ENCODE measurements at regions not wholly inside any gene's neighbourhood (a gene's known extent, or its start where the extent isn't known, plus 50 kb on each side); places are given as distances from the start of the nearest gene placed in this dataset.

DNA sequence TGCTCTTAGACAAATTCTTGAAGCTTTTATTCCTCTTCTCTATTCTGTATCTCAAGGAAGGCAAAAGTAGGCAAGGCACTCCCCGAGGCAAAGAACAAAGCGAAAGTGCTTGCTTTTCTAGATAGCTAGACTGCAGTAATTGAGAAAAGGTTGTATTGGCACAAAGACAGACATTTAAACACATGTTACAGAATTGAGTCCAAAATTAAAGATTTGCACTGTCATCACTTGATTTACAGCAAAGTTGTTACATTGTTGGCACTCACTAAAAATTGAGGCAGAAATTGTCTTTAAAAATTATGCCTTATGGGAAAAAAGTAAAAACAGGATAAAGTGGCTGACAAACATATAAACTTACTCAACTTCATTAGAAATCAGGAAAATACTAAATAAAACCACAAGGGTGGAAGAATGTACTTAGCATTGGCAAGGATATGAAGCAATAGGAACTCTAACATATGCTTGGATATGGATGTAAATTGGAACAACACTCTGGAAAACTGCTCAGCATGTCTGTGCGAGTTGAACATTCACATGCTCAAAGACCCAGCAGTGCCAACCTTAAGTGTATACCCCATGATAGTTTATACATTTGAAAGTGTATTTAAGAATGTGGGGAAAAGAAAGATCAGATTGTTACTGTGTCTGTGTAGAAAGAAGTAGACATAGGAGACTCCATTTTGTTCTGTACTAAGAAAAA lies 491.3 kb downstream of the GLRX3 start:
- intact Hi-C loops (cut with micrococcal nuclease; ENCODE audit: unreplicated experiment) = no loop called here
- TF ChIP-seq EZH2phosphoT487 (IDR thresholded peaks at IDR 0.05; ENCODE audit: borderline replicate concordance, low read depth, low read length) = no peak
- TF ChIP-seq, protein P1, sequence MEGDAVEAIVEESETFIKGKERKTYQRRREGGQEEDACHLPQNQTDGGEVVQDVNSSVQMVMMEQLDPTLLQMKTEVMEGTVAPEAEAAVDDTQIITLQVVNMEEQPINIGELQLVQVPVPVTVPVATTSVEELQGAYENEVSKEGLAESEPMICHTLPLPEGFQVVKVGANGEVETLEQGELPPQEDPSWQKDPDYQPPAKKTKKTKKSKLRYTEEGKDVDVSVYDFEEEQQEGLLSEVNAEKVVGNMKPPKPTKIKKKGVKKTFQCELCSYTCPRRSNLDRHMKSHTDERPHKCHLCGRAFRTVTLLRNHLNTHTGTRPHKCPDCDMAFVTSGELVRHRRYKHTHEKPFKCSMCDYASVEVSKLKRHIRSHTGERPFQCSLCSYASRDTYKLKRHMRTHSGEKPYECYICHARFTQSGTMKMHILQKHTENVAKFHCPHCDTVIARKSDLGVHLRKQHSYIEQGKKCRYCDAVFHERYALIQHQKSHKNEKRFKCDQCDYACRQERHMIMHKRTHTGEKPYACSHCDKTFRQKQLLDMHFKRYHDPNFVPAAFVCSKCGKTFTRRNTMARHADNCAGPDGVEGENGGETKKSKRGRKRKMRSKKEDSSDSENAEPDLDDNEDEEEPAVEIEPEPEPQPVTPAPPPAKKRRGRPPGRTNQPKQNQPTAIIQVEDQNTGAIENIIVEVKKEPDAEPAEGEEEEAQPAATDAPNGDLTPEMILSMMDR (conservative IDR thresholded peaks at IDR 0.05; ENCODE audit: low read length) = no peak
- no peaks in the 10 kb centered on the region for H3K79me2 ChIP-seq (ENCODE audit: insufficient read depth, low read depth, low read length)
- no peak overlapping the region for H2AFZ ChIP-seq (ENCODE audit: low read length)
- H3K36me3 ChIP-seq (ENCODE audit: insufficient read depth, low read length) = no peaks in the 10 kb centered on the region
- no peak overlapping the region for H3K27ac ChIP-seq (ENCODE audit: low read depth, low read length, poor library complexity, severe bottlenecking)
- DNase-seq (ENCODE audit: low spot score) = no peak
- BruUV-seq (replicated peaks) = no TSS peak
- H4K20me1 ChIP-seq (ENCODE audit: insufficient read depth, low read length) = no peaks in the 10 kb centered on the region
- H3K9me2 ChIP-seq (ENCODE audit: insufficient read depth, low read length) = no peaks in the 10 kb centered on the region
- no peaks in the 10 kb centered on the region for H3K4me1 ChIP-seq (ENCODE audit: insufficient read depth, low read length, poor library complexity, severe bottlenecking)
- no peak overlapping the region for H3K4me2 ChIP-seq (ENCODE audit: low read length)
- no peak overlapping the region for H3K4me3 ChIP-seq (ENCODE audit: low read depth, low read length, poor library complexity, severe bottlenecking)
- ChIA-PET CTCF (ENCODE audit: unreplicated experiment) (no interaction called here), POLR2A (no interaction called here)
- no peaks in the 10 kb centered on the region for H3K9me3 ChIP-seq (ENCODE audit: low read length)

- no peak for DNase-seq (ENCODE audit: low spot score)
- no peak overlapping the region for H2AFZ ChIP-seq (ENCODE audit: low read length)
- H3K4me1 ChIP-seq (ENCODE audit: insufficient read depth, low read length, poor library complexity, severe bottlenecking) = no peaks in the 10 kb centered on the region
- no peak overlapping the region for H3K4me3 ChIP-seq (ENCODE audit: low read depth, low read length, poor library complexity, severe bottlenecking)
- no peaks in the 10 kb centered on the region for H3K9me2 ChIP-seq (ENCODE audit: insufficient read depth, low read length)
- ChIA-PET POLR2A (no interaction called here), CTCF (ENCODE audit: unreplicated experiment) (no interaction called here)
- H3K27ac ChIP-seq (ENCODE audit: low read depth, low read length, poor library complexity, severe bottlenecking) = no peak overlapping the region
- no peaks in the 10 kb centered on the region for H3K9me3 ChIP-seq (ENCODE audit: low read length)
- no peaks in the 10 kb centered on the region for H3K79me2 ChIP-seq (ENCODE audit: insufficient read depth, low read depth, low read length)
- no peaks in the 10 kb centered on the region for H3K36me3 ChIP-seq (ENCODE audit: insufficient read depth, low read length)
- no peaks in the 10 kb centered on the region for H4K20me1 ChIP-seq (ENCODE audit: insufficient read depth, low read length)
- no TSS peak for BruUV-seq (replicated peaks)
- intact Hi-C loops (cut with micrococcal nuclease; ENCODE audit: unreplicated experiment) = no loop called here
- H3K4me2 ChIP-seq (ENCODE audit: low read length) = no peak overlapping the region
- TF ChIP-seq, protein P1 (conservative IDR thresholded peaks at IDR 0.05; ENCODE audit: low read length) = no peak
- TF ChIP-seq EZH2phosphoT487 (IDR thresholded peaks at IDR 0.05; ENCODE audit: borderline replicate concordance, low read depth, low read length) = no peak
These were observed 493.9 kb downstream of the GLRX3 start for GRCh38 chr10:130630135-130630534.
